Heart left ventricle (tissue), 16 donors: ENCODE measurements at regions not wholly inside any gene's neighbourhood (a gene's known extent, or its start where the extent isn't known, plus 50 kb on each side); places are given as distances from the start of the nearest gene placed in this dataset.

Source experiments
- ATAC-seq, 4 donors: fragments of 200-7000 bp; cut with Tn5 transposase; one replicate each; pipeline ENCODE4 v1.9.1; 2020 to 2022; ENCODE audit warnings: moderate library complexity in 4 of 4, mild to moderate bottlenecking in 3 of 4, moderate number of reproducible peaks in 1 of 4
- DNase-seq, 5 donors: peaks; one replicate each; pipeline ENCODE4 v3.0.0-alpha.2; 2020
- H3K27ac ChIP-seq, 12 donors: fragments of 200-600 bp; sonication (generic) in 4 of 12; one replicate each; pipeline versions ENCODE4 v1.5.0 to v1.8.0; 2016 to 2022; ENCODE audit warnings: mild to moderate bottlenecking in 2 of 12
- H3K27me3 ChIP-seq, 9 donors: fragments of 200-600 bp; sonication (generic) in 2 of 9; one replicate each; pipeline versions ENCODE4 v1.5.1 to v1.8.0; 2016 to 2022; ENCODE audit warnings: mild to moderate bottlenecking in 3 of 9
- H3K36me3 ChIP-seq, 9 donors: fragments of 200-600 bp; sonication (generic) in 2 of 9; one replicate each; pipeline versions ENCODE4 v1.5.0 to v1.8.0; 2018 to 2022; ENCODE audit warnings: mild to moderate bottlenecking in 2 of 9
- H3K4me1 ChIP-seq, 12 donors: fragments of 200-600 bp; sonication (generic) in 4 of 12; one replicate each; pipeline versions ENCODE4 v1.5.0 to v1.8.0; 2016 to 2022; ENCODE audit warnings: mild to moderate bottlenecking in 3 of 12
- H3K4me3 ChIP-seq, 12 donors: fragments of 200-600 bp; sonication (generic) in 4 of 12; one replicate each; pipeline versions ENCODE4 v1.5.0 to v1.8.0; 2017 to 2022; ENCODE audit warnings: mild to moderate bottlenecking in 9 of 12, moderate library complexity in 4 of 12
- H3K9me3 ChIP-seq, 12 donors: fragments of 200-600 bp; sonication (generic) in 4 of 12; one replicate each; pipeline versions ENCODE4 v1.5.0 to v1.8.0; 2016 to 2022; ENCODE audit warnings: mild to moderate bottlenecking in 1 of 12
- POLR2A ChIP-seq, 2 donors: fragments of 450-650 bp; IDR thresholded peaks; one replicate each; pipeline ENCODE4 v1.6.1; 2017; ENCODE audit warnings: antibody characterized with exemption in 2 of 2, mild to moderate bottlenecking in 2 of 2, moderate library complexity in 2 of 2
- WGBS, 4 donors: extraction: QIAGEN DNeasy Blood & Tissue Kit in 2 of 4; methylation state at CpG; one replicate each; pipeline versions ENCODE4 v1.1.5 to v1.1.7; 2013 to 2018; 5-methylcytosine and 5-hydroxymethylcytosine counted together
- intact Hi-C, 10 donors: fragments of 100-400 bp; cut with DNase I; formaldehyde crosslinking; loops; one replicate each; pipeline versions ENCODE4 v1.11.1 to v1.14.2; 2022
- TF ChIP-seq, protein P1 (sequence below), 12 donors: fragments of 200-600 bp; sonication (generic) in 4 of 12; IDR thresholded peaks; one replicate each; pipeline versions ENCODE4 v1.5.0 to v1.8.0; 2018 to 2022; ENCODE audit warnings: antibody characterized with exemption in 12 of 12, mild to moderate bottlenecking in 5 of 12
- donor health status: ischemic (EF 13 %, LVEDD 7.1; RV severe dilation, severe dysfunction).
- donor health status: healthy with polysubstance abuse.
- donor health status: DM: no; HTN: yes; CAD: no.
- donor health status: DM: no; HTN: no; CAD: no.
- donor health status: ischemic (EF 25% LVEDD 6.9; RV normal size, moderate dysfunction).
- donor health status: ischemic (EF 25% LVEDD 5.7; RV mildly dilated, moderate dysfunction).
- donor health status: healthy.
- donor health status: DM: yes; HTN: yes; CAD: no.
- donor health status: ischemic (EF 35%, LVEDD 5.7; RV mildly dilated, moderate dysfunction).
- donor health status: nonischemic (EF 11% LVEDD 7.7; RV severe dilation, severe dysfunction).
- donor health status: DM: yes; HTN: yes; CAD: no.
- donor health status: PGD.
- donor health status: ischemic (EF 29% LVEDD 5.4; RV normal size, mild dysfunction).
- donor health status: nonischemic (EF 23%, LVEDD 6.1; RV moderate dilation, normal function).

DNA sequence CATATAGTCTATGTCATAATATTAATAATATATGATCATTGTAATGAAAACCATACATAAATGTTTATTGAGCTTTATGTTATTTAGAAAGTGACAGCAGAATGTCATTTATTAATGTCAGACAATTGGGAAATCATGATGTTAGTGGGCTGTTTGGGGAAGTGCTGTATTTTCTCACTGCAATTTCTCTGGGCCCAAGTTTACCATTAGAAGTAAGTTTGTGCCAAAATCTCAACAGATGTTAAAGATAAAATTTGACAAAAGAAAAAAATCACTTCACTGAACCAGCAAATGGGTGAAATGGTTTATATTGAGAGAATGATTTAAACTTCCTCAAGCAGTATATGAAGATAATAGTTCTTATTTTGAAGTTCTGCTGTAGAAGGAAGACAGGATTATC, 433.2 kb upstream of the SMARCA2 start:
- no peak overlapping the region for H3K4me3 ChIP-seq
- H3K27me3 ChIP-seq = no peaks in the 10 kb centered on the region
- intact Hi-C loops = no loop called here
- TF ChIP-seq, protein P1, sequence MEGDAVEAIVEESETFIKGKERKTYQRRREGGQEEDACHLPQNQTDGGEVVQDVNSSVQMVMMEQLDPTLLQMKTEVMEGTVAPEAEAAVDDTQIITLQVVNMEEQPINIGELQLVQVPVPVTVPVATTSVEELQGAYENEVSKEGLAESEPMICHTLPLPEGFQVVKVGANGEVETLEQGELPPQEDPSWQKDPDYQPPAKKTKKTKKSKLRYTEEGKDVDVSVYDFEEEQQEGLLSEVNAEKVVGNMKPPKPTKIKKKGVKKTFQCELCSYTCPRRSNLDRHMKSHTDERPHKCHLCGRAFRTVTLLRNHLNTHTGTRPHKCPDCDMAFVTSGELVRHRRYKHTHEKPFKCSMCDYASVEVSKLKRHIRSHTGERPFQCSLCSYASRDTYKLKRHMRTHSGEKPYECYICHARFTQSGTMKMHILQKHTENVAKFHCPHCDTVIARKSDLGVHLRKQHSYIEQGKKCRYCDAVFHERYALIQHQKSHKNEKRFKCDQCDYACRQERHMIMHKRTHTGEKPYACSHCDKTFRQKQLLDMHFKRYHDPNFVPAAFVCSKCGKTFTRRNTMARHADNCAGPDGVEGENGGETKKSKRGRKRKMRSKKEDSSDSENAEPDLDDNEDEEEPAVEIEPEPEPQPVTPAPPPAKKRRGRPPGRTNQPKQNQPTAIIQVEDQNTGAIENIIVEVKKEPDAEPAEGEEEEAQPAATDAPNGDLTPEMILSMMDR (IDR thresholded peaks at IDR 0.05) = no peak
- TF ChIP-seq POLR2A (IDR thresholded peaks at IDR 0.05) = no peak
- ATAC-seq = no peak
- H3K4me1 ChIP-seq = no peaks in the 10 kb centered on the region
- peaks cover 0 to 11% (median 0%) of the 10 kb centered on the region in 12 donors for H3K9me3 ChIP-seq
- no peaks in the 10 kb centered on the region for H3K36me3 ChIP-seq
- no peak overlapping the region for H3K27ac ChIP-seq
- DNase-seq = no peak

DNA sequence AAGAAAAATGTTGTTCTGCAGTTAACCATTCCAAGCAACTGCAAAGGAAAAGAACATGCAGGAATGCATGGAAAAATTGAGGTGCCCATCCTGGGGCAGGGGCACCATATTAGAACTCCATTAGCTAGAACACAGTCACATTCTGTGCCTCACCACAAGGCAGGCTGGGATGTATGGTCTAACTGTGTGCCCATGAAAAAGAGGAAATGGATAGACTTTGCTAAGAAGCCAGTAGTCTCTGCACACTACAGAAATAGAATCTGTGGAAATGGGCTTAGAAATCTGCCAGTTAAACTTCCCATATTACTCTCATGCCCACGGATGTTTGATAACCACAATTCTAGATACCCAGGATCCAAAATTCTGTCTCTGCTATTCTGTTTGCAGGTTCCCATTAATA, 423.8 kb upstream of the SMARCA2 start:
- DNase-seq (no peak), ATAC-seq (no peak)
- H3K4me3 ChIP-seq = no peak overlapping the region
- H3K27me3 ChIP-seq = no peaks in the 10 kb centered on the region
- no peak overlapping the region for H3K27ac ChIP-seq
- 40 to 75% (median 63%) methylated on average over 1 of the region's 1 CpG for WGBS, 4 donors
- H3K9me3 ChIP-seq = peaks cover 0 to 12% (median 0%) of the 10 kb centered on the region in 12 donors
- no peaks in the 10 kb centered on the region for H3K36me3 ChIP-seq
- no peaks in the 10 kb centered on the region for H3K4me1 ChIP-seq
- no peak for TF ChIP-seq POLR2A (IDR thresholded peaks at IDR 0.05)
- TF ChIP-seq, protein P1 (IDR thresholded peaks at IDR 0.05) = no peak
- intact Hi-C loops = no loop called here

DNA sequence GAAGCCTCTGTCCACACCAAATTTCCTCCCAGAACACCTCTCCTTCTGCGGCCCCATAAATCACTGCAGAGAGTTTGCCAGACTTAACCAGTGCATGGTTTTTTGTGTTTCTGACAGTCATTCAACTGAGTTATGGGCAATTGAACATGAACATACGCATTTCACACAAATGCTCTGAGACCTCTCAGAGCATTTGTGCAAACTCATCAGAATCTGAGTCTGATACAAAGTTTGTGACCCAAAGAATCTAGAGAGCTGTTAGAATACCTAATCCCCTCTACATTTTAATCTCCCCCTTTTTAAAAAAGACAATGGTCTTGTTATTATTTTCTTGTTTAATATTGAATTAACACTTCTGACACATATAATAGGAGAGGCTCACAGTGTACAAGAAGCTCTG, 416.9 kb upstream of the SMARCA2 start:
- DNase-seq (no peak), ATAC-seq (no peak)
- no peaks in the 10 kb centered on the region for H3K4me1 ChIP-seq
- 81 to 88% (median 87%) methylated on average over 2 of the region's 2 CpGs for WGBS, 4 donors
- no peaks in the 10 kb centered on the region for H3K9me3 ChIP-seq
- intact Hi-C loops = no loop called here
- H3K4me3 ChIP-seq = no peak overlapping the region
- H3K27me3 ChIP-seq = peaks cover 0 to 5% (median 0%) of the 10 kb centered on the region in 9 donors
- H3K36me3 ChIP-seq = no peaks in the 10 kb centered on the region
- H3K27ac ChIP-seq = no peak overlapping the region
- no peak for TF ChIP-seq POLR2A (IDR thresholded peaks at IDR 0.05)
- TF ChIP-seq, protein P1 (IDR thresholded peaks at IDR 0.05) = no peak

DNA sequence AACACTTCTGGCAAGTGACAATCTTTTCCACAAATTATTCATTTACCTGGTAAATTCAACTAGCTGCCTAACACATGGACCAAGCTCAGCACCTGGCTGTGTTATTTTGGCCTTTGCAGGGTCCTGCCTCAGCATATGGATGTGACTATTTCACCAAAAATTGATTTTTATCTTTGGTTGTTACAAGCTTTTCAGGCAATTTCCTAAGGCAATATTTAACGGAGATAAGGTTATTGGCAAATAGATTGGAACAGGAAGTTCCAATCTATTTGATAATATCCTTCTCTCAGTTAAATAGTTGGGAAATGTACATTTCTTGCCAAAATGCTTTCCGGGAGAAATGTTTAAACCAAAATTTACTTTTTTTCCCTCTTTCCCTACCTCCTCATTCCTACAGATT, 415.2 kb upstream of the SMARCA2 start:
- 45 to 57% (median 47%) methylated on average over 2 of the region's 2 CpGs for WGBS, 4 donors
- Histone ChIP-seq H3K27me3 (peaks cover 0 to 5% (median 0%) of the 10 kb centered on the region in 9 donors), H3K4me1 (no peaks in the 10 kb centered on the region), H3K4me3 (no peak overlapping the region), H3K9me3 (peaks cover 0 to 4% (median 0%) of the 10 kb centered on the region in 12 donors), H3K36me3 (no peaks in the 10 kb centered on the region), H3K27ac (no peak overlapping the region)
- TF ChIP-seq, protein P1 (IDR thresholded peaks at IDR 0.05) = no peak
- no peak for TF ChIP-seq POLR2A (IDR thresholded peaks at IDR 0.05)
- ATAC-seq = no peak
- no peak for DNase-seq
- intact Hi-C loops = loop anchor here in 1 of 10 donors (10.0 kb wide), 1 partner anchor 495 kb away; no protein-coding TSS in a partner anchor
